ENCODE measurements at regions not wholly inside any gene's neighbourhood (a gene's known extent, or its start where the extent isn't known, plus 50 kb on each side); places are given as distances from the start of the nearest gene placed in this dataset.
"Not testable (repeated sequence)": the region's sequence is repeated elsewhere in the genome, so short reads cannot be mapped to it uniquely, and the experiment has no call there.

GRCh38 chr21:13893617-13894016 is 284.0 kb downstream of the POTED start:
- not testable (repeated sequence) for TF ChIP-seq CTCF (IDR thresholded peaks at IDR 0.05); REST (IDR thresholded peaks at IDR 0.05; ENCODE audit: insufficient read depth in 1 of 2, low read depth in 2 of 2, low read length in 1 of 2); SIN3A (IDR thresholded peaks at IDR 0.05; ENCODE audit: borderline replicate concordance, insufficient read depth, low read depth, low read length)

Measured in Panc1 (cell line).